ENCODE measurements at regions not wholly inside any gene's neighbourhood (a gene's known extent, or its start where the extent isn't known, plus 50 kb on each side); places are given as distances from the start of the nearest gene placed in this dataset.

- TF ChIP-seq POLR2AphosphoS5 (IDR thresholded peaks at IDR 0.05; ENCODE audit: low read depth, low read length) (no peak), POLR2A (IDR thresholded peaks at IDR 0.05; ENCODE audit: low read depth, low read length) (no peak), SPI1 (IDR thresholded peaks at IDR 0.05; ENCODE audit: low read depth, low read length) (no peak)
Measured at GRCh38 chr2:129754421-129754820, 225.0 kb upstream of the RAB6C start.
